Astrocyte (in vitro differentiated cells and primary cell): ENCODE measurements at regions not wholly inside any gene's neighbourhood (a gene's known extent, or its start where the extent isn't known, plus 50 kb on each side); places are given as distances from the start of the nearest gene placed in this dataset.
A peak's percentile ranks its signal among the peaks of the same experiment; 100 is the strongest.

Experiments
- DNase-seq: peaks from one replicate; pipeline ENCODE4 v3.0.0-alpha.2; 2010; ENCODE audit warnings: low read depth
- FAIRE-seq: peaks from 2 replicates; lab custom pipeline; 2011; peaks lifted over from hg19 to GRCh38; lab: Jason Lieb, UNC
- H2AFZ ChIP-seq: 2 replicates; pipeline ENCODE4 v1.6.0; 2012; ENCODE audit warnings: low read depth, low read length, inconsistent platforms
- H3K27ac ChIP-seq: 2 replicates; pipeline ENCODE4 v1.5.1; 2011; ENCODE audit warnings: low read depth, low read length, inconsistent platforms
- H3K27me3 ChIP-seq: 2 replicates; pipeline ENCODE4 v1.6.0; 2011; ENCODE audit warnings: low read length, inconsistent platforms; ENCODE audit not compliant: insufficient read depth
- H3K36me3 ChIP-seq: 2 replicates; pipeline ENCODE4 v1.5.1; 2011; ENCODE audit warnings: low read length, inconsistent platforms; ENCODE audit not compliant: insufficient read depth
- H3K4me1 ChIP-seq: 2 replicates; pipeline ENCODE4 v1.5.1; 2011; ENCODE audit warnings: low read length, inconsistent platforms; ENCODE audit not compliant: insufficient read depth
- H3K4me2 ChIP-seq: 2 replicates; pipeline ENCODE4 v1.6.0; 2012; ENCODE audit warnings: low read length, inconsistent platforms
- H3K4me3 ChIP-seq: 2 replicates; pipeline ENCODE4 v1.5.1; 2011; ENCODE audit warnings: low read depth, mild to moderate bottlenecking, low read length, inconsistent platforms; ENCODE audit not compliant: insufficient read depth
- H3K79me2 ChIP-seq: 2 replicates; pipeline ENCODE4 v1.6.0; 2012; ENCODE audit warnings: mild to moderate bottlenecking, low read length, inconsistent platforms; ENCODE audit not compliant: insufficient read depth
- H3K9ac ChIP-seq: 2 replicates; pipeline ENCODE4 v1.6.0; 2012; ENCODE audit warnings: mild to moderate bottlenecking, low read length, inconsistent platforms
- H3K9me3 ChIP-seq: 2 replicates; pipeline ENCODE4 v1.5.1; 2012; ENCODE audit warnings: low read depth, mild to moderate bottlenecking, low read length, inconsistent platforms; ENCODE audit not compliant: insufficient read depth
- H4K20me1 ChIP-seq: 2 replicates; pipeline ENCODE4 v1.6.0; 2012; ENCODE audit warnings: low read length, inconsistent platforms; ENCODE audit not compliant: insufficient read depth
- H3K27ac Mint-ChIP-seq: one replicate; pipeline ENCODE4 v1.8.0; 2021; ENCODE audit warnings: mild to moderate bottlenecking, mixed read lengths; ENCODE audit not compliant: unreplicated experiment
- H3K27me3 Mint-ChIP-seq: one replicate; pipeline ENCODE4 v1.8.0; 2021; ENCODE audit warnings: low read depth, mixed read lengths; ENCODE audit not compliant: unreplicated experiment
- H3K36me3 Mint-ChIP-seq: one replicate; pipeline ENCODE4 v1.8.0; 2021; ENCODE audit warnings: low read depth, mixed read lengths; ENCODE audit not compliant: unreplicated experiment
- H3K4me1 Mint-ChIP-seq: one replicate; pipeline ENCODE4 v1.8.0; 2021; ENCODE audit warnings: low read depth, mixed read lengths; ENCODE audit not compliant: unreplicated experiment
- H3K4me3 Mint-ChIP-seq: one replicate; pipeline ENCODE4 v1.8.0; 2021; ENCODE audit warnings: mild to moderate bottlenecking, moderate library complexity, mixed read lengths; ENCODE audit not compliant: unreplicated experiment
- H3K9me3 Mint-ChIP-seq: one replicate; pipeline ENCODE4 v1.8.0; 2021; ENCODE audit warnings: mild to moderate bottlenecking, mixed read lengths; ENCODE audit not compliant: unreplicated experiment
- EZH2 ChIP-seq: IDR thresholded peaks from 2 replicates; pipeline ENCODE4 v1.6.1; 2012; ENCODE audit warnings: mild to moderate bottlenecking, low read length, inconsistent platforms; ENCODE audit not compliant: insufficient read depth
- TF ChIP-seq, protein P1 (sequence below): IDR thresholded peaks from 2 replicates; pipeline ENCODE4 v1.5.1; 2011; ENCODE audit warnings: low read depth, mild to moderate bottlenecking, inconsistent platforms, low read length, moderate library complexity; ENCODE audit not compliant: insufficient read depth

- FAIRE-seq, result no peak
- no peaks in the 10 kb centered on the region for H3K4me1 ChIP-seq
- no peaks in the 10 kb centered on the region for H3K79me2 ChIP-seq
- Mint-ChIP-seq H3K27me3 (no peaks in the 10 kb centered on the region), H3K4me3 (no peak overlapping the region), H3K27ac (no peak overlapping the region), H3K4me1 (no peaks in the 10 kb centered on the region), H3K9me3 (no peaks in the 10 kb centered on the region), H3K36me3 (no peaks in the 10 kb centered on the region)
- no peaks in the 10 kb centered on the region for H3K27me3 ChIP-seq
- no peak overlapping the region for H3K4me3 ChIP-seq
- no peaks in the 10 kb centered on the region for H4K20me1 ChIP-seq
- H3K9me3 ChIP-seq, result no peaks in the 10 kb centered on the region
- TF ChIP-seq EZH2, result no peak
- TF ChIP-seq, protein P1, sequence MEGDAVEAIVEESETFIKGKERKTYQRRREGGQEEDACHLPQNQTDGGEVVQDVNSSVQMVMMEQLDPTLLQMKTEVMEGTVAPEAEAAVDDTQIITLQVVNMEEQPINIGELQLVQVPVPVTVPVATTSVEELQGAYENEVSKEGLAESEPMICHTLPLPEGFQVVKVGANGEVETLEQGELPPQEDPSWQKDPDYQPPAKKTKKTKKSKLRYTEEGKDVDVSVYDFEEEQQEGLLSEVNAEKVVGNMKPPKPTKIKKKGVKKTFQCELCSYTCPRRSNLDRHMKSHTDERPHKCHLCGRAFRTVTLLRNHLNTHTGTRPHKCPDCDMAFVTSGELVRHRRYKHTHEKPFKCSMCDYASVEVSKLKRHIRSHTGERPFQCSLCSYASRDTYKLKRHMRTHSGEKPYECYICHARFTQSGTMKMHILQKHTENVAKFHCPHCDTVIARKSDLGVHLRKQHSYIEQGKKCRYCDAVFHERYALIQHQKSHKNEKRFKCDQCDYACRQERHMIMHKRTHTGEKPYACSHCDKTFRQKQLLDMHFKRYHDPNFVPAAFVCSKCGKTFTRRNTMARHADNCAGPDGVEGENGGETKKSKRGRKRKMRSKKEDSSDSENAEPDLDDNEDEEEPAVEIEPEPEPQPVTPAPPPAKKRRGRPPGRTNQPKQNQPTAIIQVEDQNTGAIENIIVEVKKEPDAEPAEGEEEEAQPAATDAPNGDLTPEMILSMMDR, result no peak
- H2AFZ ChIP-seq, result no peak overlapping the region
- no peak overlapping the region for H3K27ac ChIP-seq
- no peak overlapping the region for H3K9ac ChIP-seq
- H3K36me3 ChIP-seq, result no peaks in the 10 kb centered on the region
- H3K4me2 ChIP-seq, result no peak overlapping the region
- peak; percentile 27 for DNase-seq
Observed at GRCh38 chr3:167918686-167919085, 177.0 kb downstream of the GOLIM4 start.

GRCh38 chr3:167918008-167918596 lies 177.6 kb downstream of the GOLIM4 start:
- no peak overlapping the region for H3K27ac Mint-ChIP-seq
- no peak overlapping the region for H3K4me2 ChIP-seq
- no peaks in the 10 kb centered on the region for H4K20me1 ChIP-seq
- no peak for TF ChIP-seq EZH2
- TF ChIP-seq, protein P1, result no peak
- no peaks in the 10 kb centered on the region for H3K9me3 ChIP-seq
- H3K4me3 ChIP-seq, result no peak overlapping the region
- DNase-seq (no peak), FAIRE-seq (no peak)
- no peak overlapping the region for H3K9ac ChIP-seq
- no peaks in the 10 kb centered on the region for H3K9me3 Mint-ChIP-seq
- H3K4me1 ChIP-seq, result no peaks in the 10 kb centered on the region
- no peaks in the 10 kb centered on the region for H3K79me2 ChIP-seq
- no peaks in the 10 kb centered on the region for H3K27me3 ChIP-seq
- no peaks in the 10 kb centered on the region for H3K36me3 ChIP-seq
- no peak overlapping the region for H3K27ac ChIP-seq
- H3K4me1 Mint-ChIP-seq, result peaks cover 2% of the 10 kb centered on the region
- no peak overlapping the region for H3K4me3 Mint-ChIP-seq
- H3K27me3 Mint-ChIP-seq, result no peaks in the 10 kb centered on the region
- H3K36me3 Mint-ChIP-seq, result no peaks in the 10 kb centered on the region
- no peak overlapping the region for H2AFZ ChIP-seq

GRCh38 chr3:167913219-167913835 lies 177.8 kb downstream of the SERPINI1 start:
- Histone ChIP-seq H3K9ac (no peak overlapping the region), H2AFZ (no peak overlapping the region), H3K4me1 (no peaks in the 10 kb centered on the region), H3K4me2 (no peak overlapping the region), H3K79me2 (no peaks in the 10 kb centered on the region), H4K20me1 (no peaks in the 10 kb centered on the region), H3K27ac (no peak overlapping the region), H3K36me3 (no peaks in the 10 kb centered on the region), H3K4me3 (no peak overlapping the region), H3K27me3 (no peaks in the 10 kb centered on the region), H3K9me3 (no peaks in the 10 kb centered on the region)
- Mint-ChIP-seq H3K27me3 (no peaks in the 10 kb centered on the region), H3K27ac (no peak overlapping the region), H3K9me3 (no peaks in the 10 kb centered on the region), H3K4me1 (peaks cover 2% of the 10 kb centered on the region), H3K4me3 (no peak overlapping the region), H3K36me3 (no peaks in the 10 kb centered on the region)
- FAIRE-seq (no peak), DNase-seq (peak; percentile 32)
- TF ChIP-seq, protein P1, result no peak
- TF ChIP-seq EZH2, result no peak
